ENCODE measurements at regions not wholly inside any gene's neighbourhood (a gene's known extent, or its start where the extent isn't known, plus 50 kb on each side); places are given as distances from the start of the nearest gene placed in this dataset.

- Histone ChIP-seq H3K27me3 (no peaks in the 10 kb centered on the region), H3K9me3 (no peaks in the 10 kb centered on the region), H3K27ac (no peak overlapping the region), H3K4me1 (no peaks in the 10 kb centered on the region), H3K4me3 (no peak overlapping the region), H3K36me3 (no peaks in the 10 kb centered on the region)
- DNase-seq (no peak), ATAC-seq (no peak)
- TF ChIP-seq, protein P1, sequence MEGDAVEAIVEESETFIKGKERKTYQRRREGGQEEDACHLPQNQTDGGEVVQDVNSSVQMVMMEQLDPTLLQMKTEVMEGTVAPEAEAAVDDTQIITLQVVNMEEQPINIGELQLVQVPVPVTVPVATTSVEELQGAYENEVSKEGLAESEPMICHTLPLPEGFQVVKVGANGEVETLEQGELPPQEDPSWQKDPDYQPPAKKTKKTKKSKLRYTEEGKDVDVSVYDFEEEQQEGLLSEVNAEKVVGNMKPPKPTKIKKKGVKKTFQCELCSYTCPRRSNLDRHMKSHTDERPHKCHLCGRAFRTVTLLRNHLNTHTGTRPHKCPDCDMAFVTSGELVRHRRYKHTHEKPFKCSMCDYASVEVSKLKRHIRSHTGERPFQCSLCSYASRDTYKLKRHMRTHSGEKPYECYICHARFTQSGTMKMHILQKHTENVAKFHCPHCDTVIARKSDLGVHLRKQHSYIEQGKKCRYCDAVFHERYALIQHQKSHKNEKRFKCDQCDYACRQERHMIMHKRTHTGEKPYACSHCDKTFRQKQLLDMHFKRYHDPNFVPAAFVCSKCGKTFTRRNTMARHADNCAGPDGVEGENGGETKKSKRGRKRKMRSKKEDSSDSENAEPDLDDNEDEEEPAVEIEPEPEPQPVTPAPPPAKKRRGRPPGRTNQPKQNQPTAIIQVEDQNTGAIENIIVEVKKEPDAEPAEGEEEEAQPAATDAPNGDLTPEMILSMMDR (IDR thresholded peaks at IDR 0.05) = no peak
- intact Hi-C loops (cut with DNase I) = no loop called here
Measured at GRCh38 chr6:21467091-21467490, 126.5 kb upstream of the SOX4 start.

DNA sequence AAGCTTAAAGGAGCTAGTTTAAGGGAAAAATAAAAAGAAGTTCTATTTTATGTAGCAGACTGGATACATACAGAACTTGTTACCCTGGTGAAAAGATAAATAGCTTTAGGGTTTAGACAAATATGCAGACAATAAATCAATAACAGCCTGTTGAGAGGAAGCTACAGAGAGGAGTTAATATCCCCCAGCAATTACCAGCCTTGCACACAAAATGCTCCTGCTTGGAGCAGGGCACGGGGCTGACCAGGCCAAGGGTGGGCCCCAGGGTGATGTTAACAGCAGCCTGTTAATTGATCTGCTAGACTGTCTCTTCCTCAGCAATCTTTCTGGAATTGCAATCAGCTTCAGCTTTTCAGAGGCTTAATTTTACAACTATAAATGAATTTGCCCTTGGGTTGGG, 125.1 kb upstream of the SOX4 start:
- no peaks in the 10 kb centered on the region for H3K27me3 ChIP-seq
- H3K4me1 ChIP-seq = no peaks in the 10 kb centered on the region
- no peaks in the 10 kb centered on the region for H3K9me3 ChIP-seq
- no peak overlapping the region for H3K4me3 ChIP-seq
- no peak for ATAC-seq
- H3K27ac ChIP-seq = no peak overlapping the region
- no peaks in the 10 kb centered on the region for H3K36me3 ChIP-seq
- TF ChIP-seq, protein P1 (IDR thresholded peaks at IDR 0.05) = no peak
- no peak for DNase-seq
- intact Hi-C loops (cut with DNase I) = no loop called here

DNA sequence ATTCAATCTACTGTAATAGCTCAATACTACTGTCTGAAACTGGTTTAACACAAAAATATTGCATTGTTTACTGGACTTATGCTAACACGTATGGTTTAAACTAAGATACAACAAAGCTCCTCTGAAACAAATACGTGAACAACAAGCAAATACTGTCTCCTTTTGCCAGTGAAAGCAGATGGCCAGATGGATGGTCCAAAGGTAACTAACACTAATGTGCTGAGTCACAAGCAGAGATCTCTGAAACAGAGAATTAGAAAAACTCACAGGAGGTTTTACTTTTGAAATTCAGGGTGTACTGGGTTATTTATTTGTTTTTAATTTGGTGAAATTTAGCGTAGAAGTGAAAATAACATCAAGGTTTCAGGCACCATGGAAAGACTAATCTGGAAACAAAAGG, 124.3 kb upstream of the SOX4 start:
- no peak overlapping the region for H3K27ac ChIP-seq
- no peaks in the 10 kb centered on the region for H3K9me3 ChIP-seq

GRCh38 chr6:21476112-21476511, 117.4 kb upstream of the SOX4 start:
- ATAC-seq (no peak), DNase-seq (no peak)
- Histone ChIP-seq H3K4me3 (no peak overlapping the region), H3K36me3 (no peaks in the 10 kb centered on the region), H3K9me3 (no peaks in the 10 kb centered on the region), H3K27me3 (no peaks in the 10 kb centered on the region), H3K27ac (no peak overlapping the region), H3K4me1 (no peaks in the 10 kb centered on the region)
- intact Hi-C loops (cut with DNase I) = no loop called here
- TF ChIP-seq, protein P1 (IDR thresholded peaks at IDR 0.05) = no peak

More for the DNA sequence above, 124.3 kb upstream of the SOX4 start:
- Histone ChIP-seq H3K4me3 (no peak overlapping the region), H3K4me1 (no peaks in the 10 kb centered on the region), H3K27me3 (no peaks in the 10 kb centered on the region), H3K36me3 (no peaks in the 10 kb centered on the region)
- ATAC-seq = no peak
- intact Hi-C loops (cut with DNase I) = no loop called here
- DNase-seq = no peak
- TF ChIP-seq, protein P1 (IDR thresholded peaks at IDR 0.05) = no peak

DNA sequence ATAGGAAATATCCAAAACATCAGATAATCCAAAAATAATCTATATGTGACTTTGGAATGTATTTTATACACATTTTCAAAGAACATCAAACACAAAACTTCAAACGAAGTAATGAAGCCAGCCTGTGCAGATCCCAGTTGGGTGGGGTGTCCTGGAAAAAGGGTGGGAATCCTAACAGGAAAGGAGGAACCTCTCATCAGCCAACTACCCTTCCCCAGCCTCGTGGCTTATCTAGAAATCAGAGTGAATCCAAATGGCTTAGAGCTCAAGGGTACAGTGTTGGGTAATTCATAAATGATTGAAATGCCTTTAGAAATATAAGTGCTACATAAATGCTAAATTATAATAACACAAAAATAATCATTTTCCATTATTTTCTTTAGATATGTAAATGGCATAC, 115.1 kb upstream of the SOX4 start:
- no peak for ATAC-seq
- Histone ChIP-seq H3K4me1 (no peaks in the 10 kb centered on the region), H3K27me3 (no peaks in the 10 kb centered on the region), H3K36me3 (no peaks in the 10 kb centered on the region), H3K4me3 (no peak overlapping the region), H3K27ac (no peak overlapping the region), H3K9me3 (no peaks in the 10 kb centered on the region)
- intact Hi-C loops (cut with DNase I) = no loop called here
- TF ChIP-seq, protein P1 (IDR thresholded peaks at IDR 0.05) = no peak
- DNase-seq = no peak

All from left lung (tissue), 4 donors.